Keratinocyte (primary cell): ENCODE measurements at regions not wholly inside any gene's neighbourhood (a gene's known extent, or its start where the extent isn't known, plus 50 kb on each side); places are given as distances from the start of the nearest gene placed in this dataset.

Source experiments
- CTCF ChIP-seq, 3 experiments: IDR thresholded peaks in 1 of 3; conservative IDR thresholded peaks in 1 of 3; optimal IDR thresholded peaks in 1 of 3; 2 replicates in 2 of 3; 3 replicates in 1 of 3; pipeline versions ENCODE3 to v1.5.1; 2011; ENCODE audit warnings: low read length in 3 of 3, mild to moderate bottlenecking in 3 of 3, moderate library complexity in 2 of 3, control low read depth in 1 of 3, inconsistent platforms in 1 of 3; ENCODE audit not compliant: insufficient read depth in 2 of 3; ENCODE audit errors: extremely low read depth in 1 of 3
- EZH2 ChIP-seq: IDR thresholded peaks from one replicate; pipeline ENCODE4 v1.6.1; 2012; ENCODE audit warnings: inconsistent platforms, mild to moderate bottlenecking, low read length, moderate library complexity

GRCh38 chr1:55604179-55604578 lies 389.0 kb upstream of the USP24 start:
- TF ChIP-seq CTCF (optimal IDR thresholded peaks at IDR 0.05 in 1 of 3, IDR thresholded peaks at IDR 0.05 in 1 of 3, conservative IDR thresholded peaks at IDR 0.05 in 1 of 3; ENCODE audit: extremely low read depth in 1 of 3, insufficient read depth in 2 of 3, low read length in 3 of 3) (no peak), EZH2 (no peak)
